Kidney epithelial cell (primary cell): ENCODE measurements at regions not wholly inside any gene's neighbourhood (a gene's known extent, or its start where the extent isn't known, plus 50 kb on each side); places are given as distances from the start of the nearest gene placed in this dataset.

Experiments
- DNase-seq: peaks from one replicate; pipeline ENCODE4 v3.0.0-alpha.2; 2010; ENCODE audit warnings: low read depth
- H3K27me3 ChIP-seq: 2 replicates; pipeline ENCODE4 v1.6.0; 2011; ENCODE audit warnings: low read length; ENCODE audit not compliant: control insufficient read depth, insufficient read depth
- H3K36me3 ChIP-seq: 2 replicates; pipeline ENCODE4 v1.5.1; 2011; ENCODE audit warnings: low read length; ENCODE audit not compliant: control insufficient read depth, insufficient read depth
- H3K4me3 ChIP-seq: 2 replicates; pipeline ENCODE4 v1.5.1; 2011; ENCODE audit warnings: low read depth, mild to moderate bottlenecking, control low read depth, low read length
- CTCF ChIP-seq: IDR thresholded peaks from 2 replicates; pipeline ENCODE4 v1.5.1; 2011; ENCODE audit warnings: mild to moderate bottlenecking, moderate library complexity, low read length, control low read depth, inconsistent platforms; ENCODE audit not compliant: insufficient read depth, poor library complexity, severe bottlenecking

DNA sequence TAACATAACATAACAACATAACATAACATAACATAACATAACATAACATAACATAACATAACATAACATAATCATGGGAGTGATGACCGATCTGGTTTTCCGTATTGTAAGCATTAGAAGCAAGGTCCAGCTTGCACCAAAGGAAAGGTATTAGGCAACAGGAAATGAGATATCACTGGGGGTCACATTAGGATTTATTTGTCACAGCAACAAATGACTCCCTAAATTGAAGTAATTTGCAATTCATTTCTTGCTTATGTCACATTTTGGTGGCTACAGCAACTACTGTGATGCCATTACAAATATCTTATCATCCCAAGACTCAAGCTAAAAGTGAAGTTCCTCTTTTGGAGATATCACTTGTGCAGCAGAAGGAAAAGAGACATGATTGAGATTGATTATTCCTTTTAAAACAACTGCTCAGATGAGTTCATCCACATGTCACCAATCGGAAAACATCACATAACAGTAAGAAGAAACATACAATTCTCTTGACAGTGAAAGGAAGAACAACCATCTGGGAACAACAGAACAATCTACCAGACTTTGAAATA is 1331.1 kb upstream of the RAG2 start:
- H3K36me3 ChIP-seq: no peaks in the 10 kb centered on the region
- no peak for DNase-seq
- TF ChIP-seq CTCF: no peak
- H3K4me3 ChIP-seq: no peak overlapping the region
- H3K27me3 ChIP-seq: no peaks in the 10 kb centered on the region

DNA sequence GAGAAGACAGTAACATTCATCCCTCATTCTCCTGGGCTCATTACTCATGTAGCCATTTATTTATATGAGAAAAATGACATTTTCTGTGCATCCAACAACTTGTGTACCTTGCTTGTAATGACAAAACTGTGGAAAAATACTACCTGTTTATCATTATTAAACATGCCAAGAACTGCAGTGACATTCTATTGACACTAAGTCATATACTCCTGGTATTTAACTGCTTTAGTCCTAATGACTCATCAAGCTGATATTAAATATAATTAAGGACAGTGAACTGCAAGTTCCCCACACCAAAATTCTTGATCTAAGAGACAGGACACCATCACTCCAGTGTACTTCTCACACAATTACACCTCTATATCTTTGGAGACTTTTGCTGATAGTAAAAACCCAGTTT is 1328.7 kb upstream of the RAG2 start:
- TF ChIP-seq CTCF: no peak
- no peak for DNase-seq
- Histone ChIP-seq H3K27me3 (no peaks in the 10 kb centered on the region), H3K36me3 (no peaks in the 10 kb centered on the region), H3K4me3 (no peak overlapping the region)

- no peak for TF ChIP-seq CTCF
- no peaks in the 10 kb centered on the region for H3K27me3 ChIP-seq
- no peaks in the 10 kb centered on the region for H3K36me3 ChIP-seq
- H3K4me3 ChIP-seq: no peak overlapping the region
- no peak for DNase-seq
Measured at GRCh38 chr11:37916331-37916730, 1318.3 kb upstream of the RAG2 start.

GRCh38 chr11:37914859-37915258 is 1316.8 kb upstream of the RAG2 start:
- no peak for DNase-seq
- H3K4me3 ChIP-seq: no peak overlapping the region
- TF ChIP-seq CTCF: no peak
- no peaks in the 10 kb centered on the region for H3K36me3 ChIP-seq
- no peaks in the 10 kb centered on the region for H3K27me3 ChIP-seq

DNA sequence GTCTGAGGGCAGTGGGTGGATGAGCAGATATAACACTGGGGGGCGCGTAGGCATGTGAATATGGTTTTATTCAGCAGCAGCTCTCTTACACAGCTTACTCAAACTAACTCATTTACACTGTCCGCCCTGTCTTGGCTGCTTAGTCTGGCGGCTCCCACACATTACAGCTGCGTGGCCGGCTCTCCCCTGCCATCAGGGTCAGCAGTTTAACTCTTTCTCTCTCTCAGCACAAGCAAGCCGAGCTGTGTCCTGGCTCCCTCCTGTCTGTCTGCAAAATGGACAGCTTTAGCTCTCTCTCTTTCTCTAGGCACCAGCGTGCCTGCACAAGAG is 1310.1 kb upstream of the RAG2 start:
- H3K27me3 ChIP-seq: no peaks in the 10 kb centered on the region
- no peak for DNase-seq
- H3K4me3 ChIP-seq: no peak overlapping the region
- no peak for TF ChIP-seq CTCF
- H3K36me3 ChIP-seq: no peaks in the 10 kb centered on the region

DNA sequence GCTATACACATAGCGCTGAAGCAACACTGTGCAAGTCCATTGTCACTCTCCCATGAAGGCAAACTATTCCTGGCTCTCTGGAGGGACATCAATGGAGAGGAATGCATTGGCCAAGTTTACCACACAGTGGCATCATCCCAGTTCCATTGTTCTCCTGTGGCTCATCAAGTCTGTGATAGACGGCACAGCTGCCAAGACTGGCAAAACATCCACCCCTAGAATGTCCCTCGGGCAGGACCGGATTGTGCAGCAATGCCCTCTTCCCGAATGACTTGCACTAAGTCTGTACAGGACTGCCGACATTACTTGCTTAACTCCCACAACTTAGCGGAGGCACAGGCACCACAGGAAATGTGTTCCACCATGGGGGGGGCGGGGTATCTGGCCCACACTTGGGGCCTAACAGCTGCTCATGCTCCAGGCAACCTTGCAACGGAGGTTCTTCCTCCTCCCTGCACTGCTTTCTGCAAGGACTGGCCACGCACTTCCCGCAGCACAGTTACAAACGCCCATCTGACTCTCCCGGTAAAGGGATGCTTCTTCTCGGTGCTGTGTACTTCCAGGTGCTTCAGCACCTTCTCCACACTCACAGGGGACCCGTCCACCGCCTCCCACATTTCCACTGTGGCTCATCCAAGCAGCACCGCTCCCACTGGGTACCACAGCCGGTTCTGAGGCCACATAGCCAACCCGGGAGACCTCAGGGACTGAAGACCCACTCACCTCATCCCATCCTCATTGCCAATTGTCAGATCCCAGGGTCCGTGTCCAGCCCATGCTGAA is 1309.6 kb upstream of the RAG2 start:
- no peak for DNase-seq
- Histone ChIP-seq H3K36me3 (no peaks in the 10 kb centered on the region), H3K4me3 (no peak overlapping the region), H3K27me3 (no peaks in the 10 kb centered on the region)
- no peak for TF ChIP-seq CTCF
